HG02588 (cell line): ENCODE measurements at regions not wholly inside any gene's neighbourhood (a gene's known extent, or its start where the extent isn't known, plus 50 kb on each side); places are given as distances from the start of the nearest gene placed in this dataset.

Experiments
- ATAC-seq: cut with Tn5 transposase; IDR thresholded peaks from one replicate; pipeline ENCODE4 v1.9.1; 2021; ENCODE audit warnings: mild to moderate bottlenecking, moderate library complexity; ENCODE audit not compliant: unreplicated experiment

DNA sequence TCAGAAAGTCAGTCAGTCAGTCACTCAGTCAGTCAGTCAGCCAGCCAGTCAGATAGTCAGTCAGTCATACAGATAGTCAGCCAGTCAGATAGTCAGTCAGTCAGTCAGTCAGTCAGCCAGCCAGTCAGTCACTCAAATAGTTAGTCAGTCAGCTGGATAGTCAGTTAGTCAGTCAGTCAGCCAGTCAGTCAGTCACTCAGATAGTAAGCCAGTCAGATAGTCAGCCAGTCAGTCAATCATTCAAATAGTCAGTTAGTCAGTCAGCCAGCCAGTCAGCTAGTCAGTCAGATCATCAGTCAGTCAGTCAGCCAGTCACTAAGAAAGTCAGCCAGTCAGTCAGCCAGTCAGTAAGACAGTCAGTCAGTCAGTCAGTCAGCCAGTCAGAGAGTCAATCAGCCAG is 477.1 kb downstream of the AGTPBP1 start:
- no peak for ATAC-seq

DNA sequence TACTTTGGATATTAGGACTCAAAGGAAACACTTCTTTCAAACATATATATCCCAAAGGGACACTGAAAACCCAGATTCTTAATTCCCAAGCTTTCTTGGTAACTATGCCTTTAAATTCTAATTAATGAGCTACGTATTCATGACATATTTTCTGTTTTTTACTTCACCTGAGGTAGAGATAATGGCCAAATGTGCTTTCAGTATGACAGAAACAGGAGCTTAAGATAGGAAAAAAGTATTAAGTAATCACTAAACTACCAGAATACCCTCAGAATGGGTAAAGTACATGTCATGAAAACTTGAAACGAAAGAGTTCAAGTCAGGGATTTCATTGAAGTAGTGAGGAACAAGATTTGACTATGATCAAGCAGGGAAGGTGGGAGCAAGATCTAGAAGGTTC is 478.5 kb downstream of the AGTPBP1 start:
- ATAC-seq, result no peak

DNA sequence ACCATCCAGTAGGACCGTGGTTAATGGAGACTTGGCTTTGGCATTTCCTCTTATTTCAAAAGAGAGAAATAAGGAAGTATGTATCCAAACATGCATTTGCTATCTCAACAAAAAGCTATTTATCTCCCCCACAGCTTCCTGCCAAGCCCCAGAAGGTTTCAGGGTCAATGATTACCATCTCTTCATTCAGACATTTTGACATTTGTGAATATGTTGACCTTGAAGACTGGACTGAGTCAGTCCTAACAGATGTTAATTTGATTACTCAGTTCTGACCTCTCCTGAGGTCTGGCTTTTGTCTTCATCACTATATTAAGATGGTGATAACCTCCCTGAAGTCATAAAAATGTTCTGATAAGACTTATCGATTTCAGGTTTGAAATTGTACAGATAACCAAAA is 479.4 kb downstream of the AGTPBP1 start:
- ATAC-seq, result no peak

DNA sequence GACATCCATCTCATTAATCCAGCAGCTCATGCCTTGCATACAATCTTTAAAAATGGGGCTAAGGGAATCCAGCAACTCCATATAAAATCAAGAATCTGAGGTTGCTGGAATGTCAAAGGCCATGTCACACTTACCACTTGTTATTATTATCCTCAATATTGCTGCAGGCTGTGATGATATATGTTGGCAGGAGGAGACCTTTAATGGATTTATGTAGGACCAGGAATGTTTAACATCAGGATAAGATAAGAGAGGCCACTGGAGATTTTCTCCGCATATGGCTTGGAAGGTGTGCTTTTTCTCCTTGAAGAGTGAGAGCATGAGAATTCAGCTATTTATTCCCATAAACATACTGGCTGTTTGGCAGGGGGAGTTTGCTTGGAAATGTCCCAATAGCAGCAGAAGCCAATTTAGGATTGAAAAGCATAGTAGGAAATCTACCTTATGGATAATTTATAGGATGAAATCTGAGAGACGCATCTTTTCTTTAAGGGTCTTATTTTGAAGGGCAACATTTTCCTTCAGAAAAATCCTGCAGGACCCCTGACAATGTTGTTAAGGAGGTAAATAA is 481.4 kb downstream of the AGTPBP1 start:
- no peak for ATAC-seq

DNA sequence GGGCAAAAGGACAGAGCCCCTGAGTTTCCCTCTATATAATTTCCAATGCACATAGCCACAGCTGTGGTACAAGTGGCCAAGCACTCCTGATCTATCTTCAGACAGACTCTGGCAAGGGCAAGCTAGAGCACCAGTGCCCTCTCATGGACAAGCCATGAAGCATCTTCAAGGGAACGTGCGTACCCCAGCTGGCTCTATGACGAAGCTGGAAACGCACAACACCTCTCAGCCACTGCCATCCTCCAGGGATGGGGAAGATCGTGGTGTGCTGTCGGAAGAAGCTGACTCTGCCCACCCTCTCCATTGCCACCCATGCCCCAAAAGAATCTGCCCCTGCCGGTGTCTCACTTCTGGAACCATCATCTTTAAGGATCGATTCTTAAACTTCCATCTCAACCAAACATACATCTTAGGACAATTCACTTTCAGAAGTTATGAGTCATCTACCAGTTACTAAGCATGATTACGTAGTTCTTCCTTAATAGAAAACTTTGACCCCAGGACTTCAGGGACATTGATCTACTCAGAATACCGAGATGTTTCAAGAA is 482.9 kb downstream of the AGTPBP1 start:
- ATAC-seq, result peak; percentile 55

DNA sequence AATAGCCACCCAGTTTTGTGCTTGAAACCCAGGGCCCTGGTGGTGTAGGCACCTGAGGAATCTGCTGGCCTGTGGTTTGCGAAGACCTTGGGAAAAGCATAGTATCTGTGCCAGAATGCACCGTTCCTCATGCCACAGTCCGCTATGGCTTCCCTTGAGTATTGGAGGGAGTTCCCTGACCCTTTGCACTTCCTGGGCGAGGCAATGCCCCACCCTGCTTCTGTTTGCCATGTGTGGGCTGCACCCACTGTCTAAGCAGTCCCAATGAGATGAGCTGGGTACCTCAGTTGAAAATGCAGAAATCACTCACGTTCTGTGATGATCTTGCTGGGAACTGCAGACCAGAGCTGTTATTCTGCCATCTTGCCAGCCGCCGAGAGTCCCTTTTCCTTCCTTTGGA is 483.5 kb downstream of the AGTPBP1 start:
- ATAC-seq, result no peak

DNA sequence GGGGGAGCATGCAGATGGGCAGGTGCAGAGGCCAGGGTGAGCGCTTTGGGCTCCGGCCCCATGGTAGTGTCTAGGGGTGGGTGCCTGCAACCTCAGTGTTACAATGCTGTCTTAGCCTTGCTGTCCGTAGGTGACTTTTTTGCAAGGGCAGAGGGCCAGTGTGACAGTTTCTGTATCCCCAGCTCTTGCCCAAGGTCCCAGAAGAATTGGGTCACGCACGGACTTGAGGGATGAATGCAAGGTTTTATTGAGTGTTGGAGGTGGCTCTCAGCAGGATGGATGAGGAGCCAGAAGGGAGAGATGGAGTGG is 492.5 kb downstream of the AGTPBP1 start:
- ATAC-seq, result no peak

DNA sequence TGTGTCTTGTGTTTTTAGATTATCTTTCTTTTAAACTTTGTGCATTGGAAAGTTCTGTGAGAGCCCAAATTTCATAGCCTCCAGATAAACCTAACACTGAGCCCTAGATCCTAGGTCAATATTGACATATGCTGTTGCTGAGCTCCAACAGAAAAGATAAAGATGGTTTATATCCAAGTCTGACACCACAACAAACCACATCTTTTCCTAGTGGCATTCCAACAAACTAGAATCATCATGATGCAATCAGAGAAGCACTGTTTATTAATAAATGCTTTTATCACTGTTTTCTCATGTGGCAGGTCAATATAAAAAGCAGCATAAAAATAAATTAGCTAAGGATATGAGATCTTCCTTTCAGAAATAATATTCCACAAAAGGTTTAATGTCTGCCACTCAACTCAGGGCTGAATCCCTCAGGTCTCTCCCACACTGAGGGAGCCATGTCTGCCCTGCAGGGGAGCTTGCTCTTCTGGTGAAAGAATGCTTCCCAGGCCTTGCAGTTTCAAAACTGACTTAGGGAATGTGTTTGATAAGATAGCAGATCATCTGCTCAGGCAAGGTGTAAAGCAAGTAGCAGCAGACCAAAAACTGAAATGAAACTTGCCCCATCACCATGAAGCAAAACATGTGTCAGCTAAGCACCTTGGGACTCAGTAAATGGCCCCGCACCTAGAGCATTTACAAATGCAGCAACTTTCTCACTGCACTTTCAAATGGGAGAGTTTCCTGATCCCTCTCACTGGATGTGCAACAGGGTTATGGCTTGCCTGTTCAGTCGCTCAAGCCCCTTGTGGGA is 493.0 kb downstream of the AGTPBP1 start:
- ATAC-seq, result no peak

DNA sequence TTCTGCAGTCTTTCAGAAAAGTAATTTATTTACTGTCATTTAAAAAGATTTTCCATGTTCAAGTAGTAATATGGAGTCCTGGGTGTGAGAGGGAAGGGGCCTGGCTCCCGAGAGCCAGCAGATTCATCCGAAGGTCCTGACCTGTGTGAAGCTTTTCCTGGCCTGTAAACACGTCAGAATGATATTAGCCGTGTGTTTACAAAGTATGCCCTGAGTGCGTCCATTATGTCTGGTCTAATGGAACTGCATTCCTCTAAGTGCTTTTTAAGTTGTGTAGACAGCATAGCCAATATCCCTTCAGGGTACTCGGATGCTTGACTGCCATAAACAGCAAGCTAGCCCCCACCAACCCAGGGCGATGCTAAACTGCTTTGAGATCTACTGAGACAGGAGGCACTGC is 495.2 kb downstream of the AGTPBP1 start:
- no peak for ATAC-seq

DNA sequence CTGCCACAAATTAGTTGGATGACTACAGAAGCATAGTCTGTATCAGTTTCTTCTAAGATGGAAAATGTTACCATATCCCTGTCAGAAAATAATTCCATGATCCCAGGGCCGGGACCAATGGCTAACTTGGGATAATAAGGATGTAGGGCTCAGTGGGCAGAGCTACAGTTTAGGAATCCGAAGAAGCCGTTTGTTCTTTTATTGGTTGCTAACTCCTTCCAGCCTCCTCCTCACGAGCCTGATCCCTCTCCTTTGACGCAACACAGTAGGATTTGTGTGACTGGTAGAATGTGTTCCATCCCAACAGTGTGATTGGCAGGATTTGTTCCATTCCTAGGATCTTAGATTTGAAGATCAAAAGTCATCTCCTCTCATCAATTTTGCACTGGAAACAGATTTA is 496.9 kb downstream of the AGTPBP1 start:
- no peak for ATAC-seq

DNA sequence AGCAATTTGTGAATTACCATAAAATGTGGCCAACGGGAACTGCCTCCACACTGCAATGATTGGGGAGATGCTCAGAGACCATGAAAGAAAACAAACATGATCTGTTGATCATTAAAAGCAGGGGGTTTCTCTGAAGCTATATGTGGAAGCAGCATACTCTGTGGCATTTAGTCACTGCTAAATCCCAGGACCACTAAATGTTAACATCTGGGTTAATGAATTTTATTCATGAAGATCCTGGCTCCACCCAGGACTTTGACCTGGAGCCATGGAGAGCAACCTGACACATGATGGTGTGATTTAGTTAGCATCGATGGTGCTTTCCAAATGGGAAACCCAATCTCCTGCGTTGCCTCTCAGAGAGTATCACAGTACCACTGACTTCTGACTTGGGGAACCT is 497.8 kb downstream of the AGTPBP1 start:
- no peak for ATAC-seq

DNA sequence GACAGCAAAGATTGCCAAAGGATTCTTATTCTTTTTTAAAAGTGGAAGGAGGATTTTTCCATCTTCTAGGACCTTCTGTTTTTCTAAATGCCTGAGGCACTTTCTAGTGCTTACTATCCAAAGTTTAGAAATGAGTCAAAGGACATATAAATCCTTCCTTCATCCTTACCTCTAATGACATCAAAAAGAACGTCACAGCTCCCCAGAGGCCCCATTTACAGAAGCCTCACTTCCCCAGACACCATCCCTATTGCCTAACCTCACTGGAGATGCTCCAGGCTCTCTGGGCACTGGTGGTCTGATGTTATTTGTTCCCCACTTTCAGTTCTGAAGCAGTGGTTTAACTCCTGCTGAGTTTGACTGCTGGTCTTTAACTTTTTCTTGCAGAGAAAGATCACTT is 504.3 kb downstream of the AGTPBP1 start:
- ATAC-seq, result no peak

DNA sequence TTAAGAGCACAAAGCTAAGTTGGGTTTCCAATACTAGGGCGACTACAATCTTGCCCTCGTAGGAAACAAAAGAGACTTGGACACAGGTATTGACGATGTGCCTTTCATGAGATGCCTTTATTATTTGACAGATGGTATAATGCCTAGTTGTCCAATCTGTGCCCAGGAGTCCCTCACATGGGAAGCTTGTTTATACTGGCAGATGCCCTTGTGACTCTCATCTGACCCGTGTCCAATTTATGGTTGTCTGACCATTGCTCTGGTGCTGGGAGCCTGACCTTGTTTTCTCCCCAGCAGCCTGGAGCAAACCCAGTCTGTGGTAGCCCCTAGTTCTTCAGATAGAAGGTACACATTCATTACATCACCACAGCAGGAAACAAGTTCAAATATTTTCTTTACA is 511.7 kb downstream of the AGTPBP1 start:
- ATAC-seq, result no peak

DNA sequence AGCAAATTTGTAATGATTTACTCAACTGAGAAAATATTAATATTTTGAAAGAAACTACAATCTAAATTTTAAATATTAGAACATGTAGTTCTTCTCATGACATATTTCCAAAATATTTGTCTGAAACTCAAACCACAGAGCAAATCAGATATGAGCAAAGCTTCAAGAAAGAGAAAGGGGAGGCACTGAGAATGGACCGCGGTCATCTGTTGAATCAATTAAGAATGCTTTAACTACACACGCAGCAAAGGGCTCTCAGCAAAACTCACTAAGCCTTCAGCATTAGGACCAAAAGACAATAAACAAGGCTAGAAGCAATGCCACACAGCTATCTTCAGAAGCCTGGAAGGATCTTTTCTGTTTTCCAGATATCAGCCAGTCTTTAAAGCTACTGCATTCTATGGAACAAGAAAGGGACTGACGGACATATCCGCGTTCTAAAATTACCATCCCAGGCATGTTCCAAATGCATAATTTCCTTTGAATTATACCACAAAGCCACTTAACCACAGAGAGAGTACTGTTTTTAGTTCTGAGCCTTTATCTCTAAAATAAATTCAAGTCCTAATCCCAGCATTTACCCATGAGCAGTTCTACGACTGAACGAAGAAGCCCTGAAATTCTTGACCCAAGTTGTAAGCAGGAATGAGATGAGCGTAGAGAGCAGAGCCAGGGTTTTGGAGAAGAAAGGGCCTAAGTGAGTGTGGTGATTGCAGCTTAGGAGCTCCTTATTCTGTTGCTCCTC is 513.5 kb downstream of the AGTPBP1 start:
- no peak for ATAC-seq

DNA sequence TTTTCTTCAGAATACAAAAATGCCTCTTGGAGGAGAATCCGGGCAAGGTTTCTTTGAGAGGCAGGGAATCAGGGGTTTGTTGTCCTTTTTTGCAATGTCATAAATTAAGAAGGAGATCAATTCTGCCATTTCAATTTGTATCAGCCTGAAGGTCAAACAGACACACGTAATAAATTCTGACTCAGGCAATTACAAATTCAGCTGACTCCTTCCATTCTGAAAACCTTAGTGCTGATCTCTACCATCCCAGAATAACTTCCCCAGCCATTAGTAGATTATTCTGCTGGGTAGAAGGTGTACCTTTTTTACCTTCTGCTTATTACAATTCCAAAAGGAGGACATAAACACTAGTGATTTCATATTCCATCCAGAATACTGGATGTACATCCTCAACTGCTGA is 516.6 kb downstream of the AGTPBP1 start:
- no peak for ATAC-seq

DNA sequence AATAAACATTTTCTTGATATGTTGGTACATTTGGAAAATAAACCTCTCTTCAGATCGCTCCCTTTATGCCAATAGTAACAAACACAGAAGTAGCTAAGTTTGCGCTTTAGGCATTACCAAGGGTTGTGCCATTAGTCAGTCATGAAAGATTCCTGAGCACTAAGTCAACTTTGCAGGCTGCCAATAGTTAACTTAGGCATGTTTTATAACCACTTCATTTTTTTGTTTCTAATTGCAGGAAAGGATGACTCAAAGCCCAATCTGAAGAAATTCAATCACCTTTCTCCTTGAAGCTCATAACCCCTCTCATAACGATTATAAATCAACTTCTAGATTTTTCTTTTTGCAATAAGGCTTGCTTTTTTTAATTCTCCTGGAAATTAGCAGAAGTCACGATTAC is 517.0 kb downstream of the AGTPBP1 start:
- no peak for ATAC-seq

DNA sequence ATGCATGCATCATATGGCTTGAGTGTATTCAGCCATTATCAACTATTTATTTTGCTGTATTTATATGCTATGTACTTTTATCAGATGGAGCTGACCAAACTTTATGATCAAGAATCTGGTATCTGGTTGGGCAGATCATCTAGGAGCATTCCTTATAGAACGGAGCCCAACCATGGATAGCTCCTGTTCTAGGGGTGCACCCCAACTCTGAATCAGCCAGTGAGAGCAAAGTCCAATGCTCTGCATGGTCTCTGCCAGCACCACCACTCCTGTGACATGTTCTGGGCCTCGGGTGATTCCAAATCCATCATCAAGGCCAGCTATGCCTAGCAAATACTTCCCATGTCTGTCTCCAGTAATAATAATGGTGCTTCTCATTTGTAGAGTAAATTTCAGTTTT is 517.5 kb downstream of the AGTPBP1 start:
- no peak for ATAC-seq

DNA sequence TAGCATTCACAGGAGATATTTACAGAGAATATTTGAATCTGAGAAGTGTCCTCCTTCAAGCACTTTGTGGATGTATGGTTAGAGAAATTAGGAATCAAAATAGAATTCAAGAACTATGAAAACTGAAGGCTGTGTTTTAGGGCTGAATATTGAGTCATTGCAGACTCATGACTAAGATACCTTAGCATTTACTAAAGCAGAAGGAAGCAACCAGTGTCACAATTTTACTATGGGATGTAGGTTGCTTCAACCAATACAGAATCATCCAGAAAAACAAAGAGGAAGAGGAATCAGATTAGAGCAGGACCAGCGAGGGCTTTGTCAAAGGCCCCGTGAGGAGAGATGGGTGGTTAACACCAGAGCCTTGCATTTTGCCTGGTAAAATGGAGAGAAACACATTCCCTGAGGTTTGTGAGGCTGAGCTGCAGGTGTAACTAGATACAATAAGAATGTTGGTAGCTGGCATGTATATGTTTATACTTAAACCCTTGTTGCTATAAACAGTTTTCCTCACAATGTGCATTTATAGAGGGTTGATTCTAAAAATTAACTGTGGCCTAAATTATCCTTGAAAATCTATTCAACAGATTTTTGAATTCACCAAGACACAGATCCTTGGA is 518.1 kb downstream of the AGTPBP1 start:
- ATAC-seq, result no peak

DNA sequence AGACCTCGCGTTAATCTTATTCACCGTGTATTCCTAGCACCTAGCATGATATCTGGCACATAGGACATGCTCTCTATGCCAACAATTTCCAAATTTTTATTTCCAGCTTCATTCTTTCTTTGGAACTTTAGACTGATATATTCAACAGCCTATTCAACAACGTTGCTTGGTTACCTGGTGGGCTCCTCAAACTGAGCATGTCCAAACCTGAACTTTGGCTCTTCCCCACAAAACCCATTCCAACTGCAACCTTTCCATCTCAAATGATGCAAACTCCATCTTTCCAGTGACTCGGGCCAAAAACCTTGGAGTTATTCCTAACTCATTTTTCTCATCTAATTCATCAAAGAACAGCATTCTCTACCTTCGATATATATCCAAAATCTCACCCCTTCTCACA is 525.2 kb downstream of the AGTPBP1 start:
- no peak for ATAC-seq

DNA sequence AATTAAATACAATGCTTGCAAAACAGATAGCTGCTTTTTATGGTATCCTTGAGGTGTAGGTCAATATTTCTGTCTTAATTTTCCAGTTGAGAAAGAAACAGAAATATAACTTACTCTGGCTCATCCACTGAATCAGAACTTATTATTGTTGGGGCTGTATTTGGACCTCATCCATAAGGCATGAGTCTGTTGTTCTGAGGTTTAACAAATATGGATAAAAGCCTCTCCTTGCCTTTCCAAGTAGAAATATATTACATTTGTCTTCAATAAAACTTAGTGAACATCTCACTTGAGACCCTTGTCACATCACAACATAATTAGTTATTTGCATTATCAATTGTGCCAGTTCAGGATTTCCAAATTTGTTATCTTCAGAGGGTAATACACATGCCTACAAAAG is 525.8 kb downstream of the AGTPBP1 start:
- ATAC-seq, result no peak

DNA sequence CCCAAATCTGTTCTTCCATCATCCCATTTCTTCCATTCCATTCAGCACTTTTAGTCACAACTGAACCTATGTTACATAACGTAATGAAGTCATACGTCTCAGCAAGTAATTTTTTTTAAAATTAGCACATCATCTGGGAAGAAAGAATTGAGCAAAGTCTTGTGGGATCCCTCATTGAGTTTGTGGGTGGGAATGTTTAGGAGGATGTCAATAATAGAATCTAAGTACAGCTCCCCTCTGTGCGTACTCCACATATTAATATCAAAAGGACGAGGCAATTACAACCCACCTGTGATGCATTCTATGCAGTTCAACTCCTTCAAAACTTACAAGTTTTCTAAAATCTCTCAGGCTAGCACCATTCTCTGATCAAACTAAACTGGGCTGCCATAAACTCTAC is 526.3 kb downstream of the AGTPBP1 start:
- ATAC-seq, result no peak
